ENCODE measurements at regions not wholly inside any gene's neighbourhood (a gene's known extent, or its start where the extent isn't known, plus 50 kb on each side); places are given as distances from the start of the nearest gene placed in this dataset.

DNA sequence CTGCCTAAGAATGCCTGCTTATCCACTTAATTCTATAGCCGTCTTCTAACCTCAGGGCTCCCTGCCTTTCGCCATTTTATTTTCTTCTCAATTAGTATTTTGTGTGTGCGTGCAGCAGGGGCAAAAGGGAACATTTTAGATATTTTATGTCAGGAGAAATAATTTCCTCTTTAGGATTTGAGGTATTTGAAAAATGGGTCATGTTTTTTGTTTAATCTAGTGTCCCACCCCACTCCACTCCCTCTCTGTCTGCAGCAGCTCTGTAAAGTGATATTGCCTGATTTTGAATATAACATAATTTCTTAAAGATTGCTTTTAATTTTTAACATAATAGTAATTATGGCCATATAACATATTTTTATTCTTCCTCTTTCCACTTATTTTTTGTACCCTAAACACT is 593.2 kb upstream of the DPPA4 start:
- TF ChIP-seq FOXP2 (optimal IDR thresholded peaks at IDR 0.05; ENCODE audit: control extremely low read depth, extremely low read length, insufficient read depth) (no peak), EZH2 (IDR thresholded peaks at IDR 0.05) (no peak), POLR2AphosphoS5 (IDR thresholded peaks at IDR 0.05; ENCODE audit: borderline replicate concordance, low read depth, low read length) (no peak)
- no peaks in the 10 kb centered on the region for H3K36me3 ChIP-seq (ENCODE audit: insufficient read depth, low read length)
- no peaks in the 10 kb centered on the region for H3K9me3 ChIP-seq (ENCODE audit: low read depth, low read length)
- no peak overlapping the region for H3K4me3 ChIP-seq
- no peak overlapping the region for H3K9ac ChIP-seq (ENCODE audit: insufficient read length)
- H3K27ac ChIP-seq = no peak overlapping the region
- no peak for DNase-seq (ENCODE audit: low read depth, low spot score)

GRCh38 chr3:109933576-109933975 is 596.2 kb upstream of the DPPA4 start:
- no peak for DNase-seq (ENCODE audit: low read depth, low spot score)
- Histone ChIP-seq H3K36me3 (ENCODE audit: insufficient read depth, low read length) (no peaks in the 10 kb centered on the region), H3K27ac (no peak overlapping the region), H3K9me3 (ENCODE audit: low read depth, low read length) (no peaks in the 10 kb centered on the region), H3K9ac (ENCODE audit: insufficient read length) (no peak overlapping the region), H3K4me3 (no peak overlapping the region)
- TF ChIP-seq POLR2AphosphoS5 (IDR thresholded peaks at IDR 0.05; ENCODE audit: borderline replicate concordance, low read depth, low read length) = no peak
- TF ChIP-seq FOXP2 (optimal IDR thresholded peaks at IDR 0.05; ENCODE audit: control extremely low read depth, extremely low read length, insufficient read depth) = no peak
- no peak for TF ChIP-seq EZH2 (IDR thresholded peaks at IDR 0.05)

DNA sequence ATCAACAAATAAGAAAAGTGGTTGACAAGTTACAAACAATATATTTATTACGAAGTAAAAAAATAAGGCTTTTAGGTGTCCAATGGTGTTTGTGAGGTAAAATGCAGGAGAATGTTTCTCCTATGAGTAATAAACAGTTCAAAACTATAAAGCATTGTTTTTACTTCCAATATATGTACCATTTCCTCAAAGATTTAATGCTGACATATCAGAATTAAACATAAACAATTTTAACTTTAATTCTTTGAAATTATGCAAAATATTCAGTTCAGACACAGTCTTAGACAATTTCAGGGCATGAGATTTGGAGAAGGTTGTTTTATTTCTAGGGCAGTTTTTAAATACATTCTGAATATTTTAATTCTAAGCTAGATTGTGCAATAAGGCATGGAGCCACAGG is 602.5 kb upstream of the DPPA4 start:
- H3K9ac ChIP-seq (ENCODE audit: insufficient read length) = no peak overlapping the region
- H3K4me3 ChIP-seq = no peak overlapping the region
- no peak overlapping the region for H3K27ac ChIP-seq
- H3K36me3 ChIP-seq (ENCODE audit: insufficient read depth, low read length) = no peaks in the 10 kb centered on the region
- TF ChIP-seq POLR2AphosphoS5 (IDR thresholded peaks at IDR 0.05; ENCODE audit: borderline replicate concordance, low read depth, low read length) (no peak), EZH2 (IDR thresholded peaks at IDR 0.05) (no peak), FOXP2 (optimal IDR thresholded peaks at IDR 0.05; ENCODE audit: control extremely low read depth, extremely low read length, insufficient read depth) (no peak)
- H3K9me3 ChIP-seq (ENCODE audit: low read depth, low read length) = no peaks in the 10 kb centered on the region
- no peak for DNase-seq (ENCODE audit: low read depth, low spot score)

GRCh38 chr3:109943181-109943580 is 605.8 kb upstream of the DPPA4 start:
- no peak overlapping the region for H3K9ac ChIP-seq (ENCODE audit: insufficient read length)
- no peak overlapping the region for H3K27ac ChIP-seq
- TF ChIP-seq EZH2 (IDR thresholded peaks at IDR 0.05) (no peak), POLR2AphosphoS5 (IDR thresholded peaks at IDR 0.05; ENCODE audit: borderline replicate concordance, low read depth, low read length) (no peak), FOXP2 (optimal IDR thresholded peaks at IDR 0.05; ENCODE audit: control extremely low read depth, extremely low read length, insufficient read depth) (no peak)
- H3K9me3 ChIP-seq (ENCODE audit: low read depth, low read length) = no peaks in the 10 kb centered on the region
- no peak for DNase-seq (ENCODE audit: low read depth, low spot score)
- no peak overlapping the region for H3K4me3 ChIP-seq
- H3K36me3 ChIP-seq (ENCODE audit: insufficient read depth, low read length) = no peaks in the 10 kb centered on the region

- TF ChIP-seq EZH2 (IDR thresholded peaks at IDR 0.05) = no peak
- Histone ChIP-seq H3K4me3 (no peak overlapping the region), H3K36me3 (ENCODE audit: insufficient read depth, low read length) (no peaks in the 10 kb centered on the region)
These were observed 607.5 kb upstream of the DPPA4 start for GRCh38 chr3:109944836-109945235.

GRCh38 chr3:109952924-109953323 is 615.6 kb upstream of the DPPA4 start:
- Histone ChIP-seq H3K27ac (no peak overlapping the region), H3K4me3 (no peak overlapping the region), H3K9me3 (ENCODE audit: low read depth, low read length) (no peaks in the 10 kb centered on the region), H3K9ac (ENCODE audit: insufficient read length) (no peak overlapping the region), H3K36me3 (ENCODE audit: insufficient read depth, low read length) (no peaks in the 10 kb centered on the region)
- TF ChIP-seq EZH2 (IDR thresholded peaks at IDR 0.05) = no peak
- no peak for TF ChIP-seq POLR2AphosphoS5 (IDR thresholded peaks at IDR 0.05; ENCODE audit: borderline replicate concordance, low read depth, low read length)
- TF ChIP-seq FOXP2 (optimal IDR thresholded peaks at IDR 0.05; ENCODE audit: control extremely low read depth, extremely low read length, insufficient read depth) = no peak
- no peak for DNase-seq (ENCODE audit: low read depth, low spot score)

More at GRCh38 chr3:109944836-109945235, 607.5 kb upstream of the DPPA4 start:
- no peak overlapping the region for H3K27ac ChIP-seq
- no peaks in the 10 kb centered on the region for H3K9me3 ChIP-seq (ENCODE audit: low read depth, low read length)
- DNase-seq (ENCODE audit: low read depth, low spot score) = no peak
- no peak overlapping the region for H3K9ac ChIP-seq (ENCODE audit: insufficient read length)

GRCh38 chr3:109963831-109964230 is 626.5 kb upstream of the DPPA4 start:
- TF ChIP-seq POLR2AphosphoS5 (IDR thresholded peaks at IDR 0.05; ENCODE audit: borderline replicate concordance, low read depth, low read length) = no peak
- no peak for TF ChIP-seq EZH2 (IDR thresholded peaks at IDR 0.05)
- TF ChIP-seq FOXP2 (optimal IDR thresholded peaks at IDR 0.05; ENCODE audit: control extremely low read depth, extremely low read length, insufficient read depth) = no peak
- H3K9ac ChIP-seq (ENCODE audit: insufficient read length) = no peak overlapping the region
- H3K4me3 ChIP-seq = no peak overlapping the region
- DNase-seq (ENCODE audit: low read depth, low spot score) = no peak
- no peaks in the 10 kb centered on the region for H3K9me3 ChIP-seq (ENCODE audit: low read depth, low read length)
- H3K27ac ChIP-seq = no peak overlapping the region
- H3K36me3 ChIP-seq (ENCODE audit: insufficient read depth, low read length) = no peaks in the 10 kb centered on the region

DNA sequence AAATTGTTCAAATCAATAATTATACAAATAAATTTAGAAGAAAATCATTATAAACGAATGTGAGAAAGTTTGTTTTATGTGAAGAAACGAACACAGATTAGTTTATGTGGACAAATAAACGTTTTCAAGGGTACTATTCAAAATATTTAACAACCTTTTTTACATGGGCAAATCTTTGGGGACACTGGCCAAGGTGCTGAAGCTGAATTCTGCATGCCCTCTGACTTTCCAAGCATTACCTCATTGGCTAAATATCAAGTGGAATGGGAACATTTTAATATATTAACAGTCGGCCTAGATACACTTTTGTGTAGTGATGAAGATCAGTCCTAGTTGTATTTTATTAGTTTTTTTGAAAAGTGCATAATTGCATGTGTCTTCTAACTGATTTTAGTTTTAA is 636.4 kb upstream of the DPPA4 start:
- no peak overlapping the region for H3K27ac ChIP-seq
- H3K9ac ChIP-seq (ENCODE audit: insufficient read length) = no peak overlapping the region
- DNase-seq (ENCODE audit: low read depth, low spot score) = no peak
- H3K4me3 ChIP-seq = no peak overlapping the region
- H3K36me3 ChIP-seq (ENCODE audit: insufficient read depth, low read length) = no peaks in the 10 kb centered on the region
- H3K9me3 ChIP-seq (ENCODE audit: low read depth, low read length) = no peaks in the 10 kb centered on the region
- no peak for TF ChIP-seq EZH2 (IDR thresholded peaks at IDR 0.05)
- no peak for TF ChIP-seq POLR2AphosphoS5 (IDR thresholded peaks at IDR 0.05; ENCODE audit: borderline replicate concordance, low read depth, low read length)
- TF ChIP-seq FOXP2 (optimal IDR thresholded peaks at IDR 0.05; ENCODE audit: control extremely low read depth, extremely low read length, insufficient read depth) = no peak

DNA sequence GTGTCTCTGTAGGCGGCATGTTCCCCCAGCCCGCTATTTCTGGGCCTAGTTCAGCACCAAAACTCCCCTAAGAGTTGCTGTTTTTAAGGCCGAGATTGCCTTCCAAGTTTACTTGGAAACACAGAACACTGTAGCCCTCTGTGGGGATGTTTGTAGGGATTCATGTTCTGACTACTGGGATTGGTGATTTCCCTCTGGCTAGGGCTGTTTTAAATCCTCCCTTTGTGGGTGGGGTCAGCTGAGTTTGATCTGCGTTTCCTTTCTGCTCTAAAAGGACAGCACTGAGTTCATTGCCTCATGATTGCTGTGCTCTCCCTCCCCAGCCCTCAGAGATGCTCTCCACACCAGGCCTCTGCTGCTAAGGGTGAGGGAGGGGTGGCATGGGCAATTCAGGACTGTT is 640.6 kb upstream of the DPPA4 start:
- H3K9ac ChIP-seq (ENCODE audit: insufficient read length) = no peak overlapping the region
- DNase-seq (ENCODE audit: low read depth, low spot score) = no peak
- no peak overlapping the region for H3K27ac ChIP-seq
- no peak overlapping the region for H3K4me3 ChIP-seq
- no peaks in the 10 kb centered on the region for H3K9me3 ChIP-seq (ENCODE audit: low read depth, low read length)
- H3K36me3 ChIP-seq (ENCODE audit: insufficient read depth, low read length) = no peaks in the 10 kb centered on the region
- TF ChIP-seq EZH2 (IDR thresholded peaks at IDR 0.05) (no peak), POLR2AphosphoS5 (IDR thresholded peaks at IDR 0.05; ENCODE audit: borderline replicate concordance, low read depth, low read length) (no peak), FOXP2 (optimal IDR thresholded peaks at IDR 0.05; ENCODE audit: control extremely low read depth, extremely low read length, insufficient read depth) (no peak)

Measured in SK-N-MC (cell line).